SU-DHL-6 (cell line): ENCODE measurements at regions not wholly inside any gene's neighbourhood (a gene's known extent, or its start where the extent isn't known, plus 50 kb on each side); places are given as distances from the start of the nearest gene placed in this dataset.

ENCODE experiments used
- H2AFZ ChIP-seq: fragments of 200-600 bp; sonication (generic); 2 replicates; pipeline ENCODE4 v1.6.1; 2014; ENCODE audit warnings: low read depth, mild to moderate bottlenecking, moderate library complexity, mixed read lengths, antibody characterized with exemption, low read length; ENCODE audit not compliant: severe bottlenecking
- H3F3A ChIP-seq: fragments of 200-600 bp; shearing (Covaris generic); 2 replicates; pipeline ENCODE4 v1.6.0; 2016; ENCODE audit warnings: antibody characterized with exemption, mild to moderate bottlenecking; ENCODE audit not compliant: insufficient read depth
- H3K27ac ChIP-seq: fragments of 200-600 bp; sonication (generic); 2 replicates; pipeline ENCODE4 v1.5.1; 2016; ENCODE audit warnings: low read depth, mild to moderate bottlenecking, low read length, moderate library complexity, mixed read lengths
- H3K27me3 ChIP-seq: fragments of 200-600 bp; sonication (generic), shearing (Covaris generic); 2 replicates; pipeline ENCODE4 v1.6.0; 2014; ENCODE audit warnings: mild to moderate bottlenecking, low read length
- H3K36me3 ChIP-seq: fragments of 200-600 bp; sonication (generic); 2 replicates; pipeline ENCODE4 v1.6.1; 2014; ENCODE audit warnings: mild to moderate bottlenecking, low read length, mixed read lengths
- H3K4me2 ChIP-seq: fragments of 300-600, 200-600 bp; shearing (Covaris generic), sonication (generic); 2 replicates; pipeline ENCODE4 v1.6.0; 2014; ENCODE audit warnings: low read length, low read depth, mild to moderate bottlenecking; ENCODE audit not compliant: poor library complexity, severe bottlenecking
- H3K4me3 ChIP-seq: fragments of 200-600 bp; sonication (generic); 2 replicates; pipeline ENCODE4 v1.5.1; 2014; ENCODE audit warnings: antibody characterized with exemption, low read length, mild to moderate bottlenecking, mixed read lengths; ENCODE audit not compliant: insufficient read depth, poor library complexity, severe bottlenecking
- H3K79me2 ChIP-seq: fragments of 200-600 bp; sonication (generic); 2 replicates; pipeline ENCODE4 v1.6.1; 2014; ENCODE audit warnings: mild to moderate bottlenecking, low read length, moderate library complexity; ENCODE audit not compliant: insufficient read depth
- H3K9ac ChIP-seq: fragments of 200-600 bp; sonication (generic); 2 replicates; pipeline ENCODE4 v1.7.0; 2014; ENCODE audit warnings: mild to moderate bottlenecking, low read length
- H3K9me2 ChIP-seq: fragments of 200-600 bp; sonication (generic); replicated peaks from 2 replicates; pipeline ENCODE4 v1.6.1; 2014; ENCODE audit warnings: low read length; ENCODE audit not compliant: insufficient read depth
- H3K9me3 ChIP-seq: fragments of 200-600 bp; sonication (generic); 2 replicates; pipeline ENCODE4 v1.6.1; 2014; ENCODE audit warnings: low read length, mixed read lengths; ENCODE audit not compliant: insufficient read depth
- H4K20me1 ChIP-seq: fragments of 200-600 bp; sonication (generic); 2 replicates; pipeline ENCODE4 v1.6.1; 2014; ENCODE audit warnings: low read depth, mild to moderate bottlenecking, antibody characterized with exemption, low read length, moderate library complexity, mixed read lengths
- EZH2phosphoT487 ChIP-seq: fragments of 200-600 bp; sonication (generic), shearing (Covaris generic); conservative IDR thresholded peaks from 2 replicates; pipeline ENCODE4 v1.6.1; 2018; ENCODE audit warnings: mild to moderate bottlenecking, antibody characterized with exemption, low read length, moderate library complexity, mixed read lengths
- TF ChIP-seq, protein P1 (sequence below): fragments of 200-600 bp; sonication (generic); IDR thresholded peaks from one replicate; pipeline ENCODE4 v1.5.1; 2017; ENCODE audit warnings: antibody characterized with exemption, mild to moderate bottlenecking, low read length, moderate library complexity; ENCODE audit not compliant: insufficient read depth, poor library complexity, severe bottlenecking

DNA sequence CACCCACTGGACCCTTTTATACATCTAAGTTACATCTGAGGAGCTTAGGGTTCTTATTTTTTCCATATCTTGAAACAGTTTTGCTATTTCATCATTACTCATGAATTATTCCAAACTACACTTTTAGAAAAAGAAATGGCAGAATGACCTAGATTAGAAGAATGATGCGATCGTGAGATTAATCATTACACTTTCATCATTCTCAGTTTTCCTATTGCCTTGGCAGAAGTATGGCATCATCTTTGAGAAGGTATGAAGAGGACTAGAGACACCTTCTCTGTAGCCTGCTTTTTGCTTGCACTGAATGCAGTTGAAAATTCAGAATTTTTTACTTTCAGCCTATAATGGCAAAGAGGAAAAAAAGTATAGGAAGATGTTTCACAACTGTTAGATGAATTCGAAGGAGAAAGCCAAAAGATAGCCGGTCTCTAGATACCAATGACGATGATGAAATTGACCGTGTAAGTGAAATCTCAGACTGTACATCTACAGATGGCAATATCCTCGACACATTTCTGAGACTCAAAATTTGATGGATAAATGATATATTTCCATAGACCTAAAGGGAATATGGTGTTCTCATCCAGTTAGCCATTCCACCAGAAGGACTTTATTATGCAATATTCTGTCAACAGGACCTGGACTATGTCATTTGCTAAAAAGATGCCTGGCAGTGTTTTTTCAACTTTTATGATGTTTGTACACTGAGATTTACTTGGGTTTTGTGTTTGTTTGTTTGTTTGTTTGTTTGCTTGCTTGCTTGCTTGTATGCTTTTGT, 191.8 kb downstream of the TOMM20 start:
- H3K79me2 ChIP-seq = no peaks in the 10 kb centered on the region
- no peak overlapping the region for H3K9ac ChIP-seq
- TF ChIP-seq EZH2phosphoT487 = no peak
- TF ChIP-seq, protein P1, sequence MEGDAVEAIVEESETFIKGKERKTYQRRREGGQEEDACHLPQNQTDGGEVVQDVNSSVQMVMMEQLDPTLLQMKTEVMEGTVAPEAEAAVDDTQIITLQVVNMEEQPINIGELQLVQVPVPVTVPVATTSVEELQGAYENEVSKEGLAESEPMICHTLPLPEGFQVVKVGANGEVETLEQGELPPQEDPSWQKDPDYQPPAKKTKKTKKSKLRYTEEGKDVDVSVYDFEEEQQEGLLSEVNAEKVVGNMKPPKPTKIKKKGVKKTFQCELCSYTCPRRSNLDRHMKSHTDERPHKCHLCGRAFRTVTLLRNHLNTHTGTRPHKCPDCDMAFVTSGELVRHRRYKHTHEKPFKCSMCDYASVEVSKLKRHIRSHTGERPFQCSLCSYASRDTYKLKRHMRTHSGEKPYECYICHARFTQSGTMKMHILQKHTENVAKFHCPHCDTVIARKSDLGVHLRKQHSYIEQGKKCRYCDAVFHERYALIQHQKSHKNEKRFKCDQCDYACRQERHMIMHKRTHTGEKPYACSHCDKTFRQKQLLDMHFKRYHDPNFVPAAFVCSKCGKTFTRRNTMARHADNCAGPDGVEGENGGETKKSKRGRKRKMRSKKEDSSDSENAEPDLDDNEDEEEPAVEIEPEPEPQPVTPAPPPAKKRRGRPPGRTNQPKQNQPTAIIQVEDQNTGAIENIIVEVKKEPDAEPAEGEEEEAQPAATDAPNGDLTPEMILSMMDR = no peak
- H3K27ac ChIP-seq = no peak overlapping the region
- no peaks in the 10 kb centered on the region for H3F3A ChIP-seq
- no peak overlapping the region for H3K4me3 ChIP-seq
- no peaks in the 10 kb centered on the region for H3K36me3 ChIP-seq
- no peaks in the 10 kb centered on the region for H4K20me1 ChIP-seq
- no peaks in the 10 kb centered on the region for H3K9me2 ChIP-seq
- no peaks in the 10 kb centered on the region for H3K27me3 ChIP-seq
- no peaks in the 10 kb centered on the region for H3K9me3 ChIP-seq
- no peak overlapping the region for H2AFZ ChIP-seq
- no peak overlapping the region for H3K4me2 ChIP-seq

DNA sequence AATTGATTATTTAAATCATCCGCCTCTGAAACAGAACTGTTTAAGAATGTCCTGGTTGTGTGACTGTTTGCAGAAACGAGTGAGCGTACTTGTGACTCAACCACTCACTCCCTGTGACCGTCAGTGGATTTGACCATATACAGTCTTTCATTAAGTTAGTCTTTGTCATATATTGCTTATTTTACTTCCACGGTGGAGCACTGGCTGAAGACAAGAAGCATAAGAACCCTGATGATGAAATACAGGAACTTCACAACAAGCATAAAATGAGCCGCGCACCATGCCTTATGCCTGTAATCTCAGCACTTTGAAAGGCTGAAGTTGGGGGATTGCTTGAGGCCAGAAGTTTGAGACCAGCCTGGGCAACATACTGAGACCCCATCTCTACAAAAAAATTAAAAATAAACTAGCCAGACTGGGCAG, 194.0 kb downstream of the TOMM20 start:
- no peak overlapping the region for H3K27ac ChIP-seq
- H3K4me2 ChIP-seq = no peak overlapping the region
- TF ChIP-seq, protein P1 = no peak
- no peak for TF ChIP-seq EZH2phosphoT487
- no peaks in the 10 kb centered on the region for H3K79me2 ChIP-seq
- H3K4me3 ChIP-seq = no peak overlapping the region
- H3K27me3 ChIP-seq = no peaks in the 10 kb centered on the region
- no peak overlapping the region for H3K9ac ChIP-seq
- no peaks in the 10 kb centered on the region for H4K20me1 ChIP-seq
- no peaks in the 10 kb centered on the region for H3K9me3 ChIP-seq
- H3F3A ChIP-seq = no peaks in the 10 kb centered on the region
- no peaks in the 10 kb centered on the region for H3K36me3 ChIP-seq
- H2AFZ ChIP-seq = no peak overlapping the region
- no peaks in the 10 kb centered on the region for H3K9me2 ChIP-seq

DNA sequence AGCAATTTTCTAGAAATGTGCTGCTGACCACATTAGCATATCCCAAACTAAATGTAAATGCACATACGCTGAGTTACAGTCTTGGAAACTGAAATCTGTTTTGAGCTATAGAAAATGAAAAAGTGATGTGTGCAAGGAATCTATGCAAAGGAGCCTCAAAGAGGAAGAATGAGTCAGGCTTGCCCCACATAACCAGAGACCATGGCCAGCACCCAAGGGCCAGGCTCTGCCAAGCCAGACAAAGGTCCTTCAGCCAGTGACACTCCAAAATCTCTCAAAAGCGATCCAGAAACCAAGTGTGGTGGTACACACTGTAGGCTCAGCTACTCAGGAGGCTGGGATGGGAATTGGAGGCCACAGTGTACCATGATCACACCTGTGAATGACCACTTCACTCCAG, 195.2 kb downstream of the TOMM20 start:
- no peak for TF ChIP-seq EZH2phosphoT487
- TF ChIP-seq, protein P1 = no peak
- no peak overlapping the region for H2AFZ ChIP-seq
- H3F3A ChIP-seq = no peaks in the 10 kb centered on the region
- H3K4me2 ChIP-seq = no peak overlapping the region
- no peak overlapping the region for H3K4me3 ChIP-seq
- no peaks in the 10 kb centered on the region for H3K9me2 ChIP-seq
- no peaks in the 10 kb centered on the region for H3K36me3 ChIP-seq
- no peak overlapping the region for H3K27ac ChIP-seq
- H3K27me3 ChIP-seq = no peaks in the 10 kb centered on the region
- H4K20me1 ChIP-seq = no peaks in the 10 kb centered on the region
- no peak overlapping the region for H3K9ac ChIP-seq
- no peaks in the 10 kb centered on the region for H3K9me3 ChIP-seq
- H3K79me2 ChIP-seq = no peaks in the 10 kb centered on the region
